OCI-LY1 (cell line): ENCODE measurements at regions not wholly inside any gene's neighbourhood (a gene's known extent, or its start where the extent isn't known, plus 50 kb on each side); places are given as distances from the start of the nearest gene placed in this dataset.

Experiments used
- EZH2 ChIP-seq: fragments of 200-600 bp; sonication (generic), shearing (Covaris generic); IDR thresholded peaks from 2 replicates; pipeline ENCODE4 v1.8.0; 2017; ENCODE audit warnings: borderline replicate concordance, mixed run types, mild to moderate bottlenecking, antibody characterized with exemption, low read length, moderate library complexity, mixed read lengths
- TF ChIP-seq, protein P1 (sequence below): fragments of 200-600 bp; sonication (generic), shearing (Covaris generic); IDR thresholded peaks from 2 replicates; pipeline ENCODE4 v1.5.1; 2017; ENCODE audit warnings: mild to moderate bottlenecking, antibody characterized with exemption, low read length, moderate library complexity, mixed read lengths

DNA sequence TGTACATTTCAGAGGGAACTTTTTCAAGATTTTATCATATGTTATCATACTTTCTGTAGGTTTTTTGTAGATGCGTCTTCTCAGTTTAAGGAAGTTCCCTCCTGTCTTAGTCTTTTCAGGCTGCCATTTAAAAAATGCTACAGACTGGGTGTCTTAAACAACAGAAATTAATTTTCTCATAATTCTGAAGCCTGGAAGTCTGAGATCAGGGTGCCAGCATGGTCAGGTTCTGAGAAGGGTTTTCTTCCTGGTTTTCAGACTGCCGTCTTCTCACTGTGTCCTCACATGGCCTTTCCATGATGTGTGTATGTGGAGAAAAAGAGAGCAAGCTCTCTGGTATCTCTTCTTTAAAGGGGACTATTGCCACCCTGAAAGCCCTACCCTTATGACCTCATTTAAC, 189.9 kb upstream of the SOX2 start:
- TF ChIP-seq, protein P1, sequence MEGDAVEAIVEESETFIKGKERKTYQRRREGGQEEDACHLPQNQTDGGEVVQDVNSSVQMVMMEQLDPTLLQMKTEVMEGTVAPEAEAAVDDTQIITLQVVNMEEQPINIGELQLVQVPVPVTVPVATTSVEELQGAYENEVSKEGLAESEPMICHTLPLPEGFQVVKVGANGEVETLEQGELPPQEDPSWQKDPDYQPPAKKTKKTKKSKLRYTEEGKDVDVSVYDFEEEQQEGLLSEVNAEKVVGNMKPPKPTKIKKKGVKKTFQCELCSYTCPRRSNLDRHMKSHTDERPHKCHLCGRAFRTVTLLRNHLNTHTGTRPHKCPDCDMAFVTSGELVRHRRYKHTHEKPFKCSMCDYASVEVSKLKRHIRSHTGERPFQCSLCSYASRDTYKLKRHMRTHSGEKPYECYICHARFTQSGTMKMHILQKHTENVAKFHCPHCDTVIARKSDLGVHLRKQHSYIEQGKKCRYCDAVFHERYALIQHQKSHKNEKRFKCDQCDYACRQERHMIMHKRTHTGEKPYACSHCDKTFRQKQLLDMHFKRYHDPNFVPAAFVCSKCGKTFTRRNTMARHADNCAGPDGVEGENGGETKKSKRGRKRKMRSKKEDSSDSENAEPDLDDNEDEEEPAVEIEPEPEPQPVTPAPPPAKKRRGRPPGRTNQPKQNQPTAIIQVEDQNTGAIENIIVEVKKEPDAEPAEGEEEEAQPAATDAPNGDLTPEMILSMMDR, result no peak
- no peak for TF ChIP-seq EZH2
